Stomach (tissue), 8 donors: ENCODE measurements at regions not wholly inside any gene's neighbourhood (a gene's known extent, or its start where the extent isn't known, plus 50 kb on each side); places are given as distances from the start of the nearest gene placed in this dataset.

Experiments used
- DNase-seq, 2 donors: peaks; one replicate each; pipeline versions ENCODE4 v3.0.0 to v3.0.0-alpha.2; 2013 to 2019
- H3K27ac ChIP-seq, 5 donors: fragments of 200-600 bp in 4 of 5; sonication (generic) in 4 of 5; one replicate each; pipeline ENCODE4 v1.5.1; 2013 to 2019; ENCODE audit warnings: mild to moderate bottlenecking in 1 of 5, moderate library complexity in 1 of 5
- H3K27me3 ChIP-seq, 3 donors: fragments of 200-600 bp; sonication (generic); one replicate each; pipeline ENCODE4 v1.5.1; 2017 to 2019; ENCODE audit warnings: mixed run types in 1 of 3
- H3K36me3 ChIP-seq, 4 donors: fragments of 200-600 bp; sonication (generic); 1 replicate in 3 of 4; 2 replicates in 1 of 4; pipeline ENCODE4 v1.5.1; 2016 to 2019
- H3K4me1 ChIP-seq, 4 donors: fragments of 200-600 bp; sonication (generic); one replicate each; pipeline ENCODE4 v1.5.1; 2016 to 2019
- H3K4me3 ChIP-seq, 4 donors: fragments of 200-600 bp; sonication (generic) in 3 of 4; one replicate each; pipeline ENCODE4 v1.5.1; 2016 to 2019; ENCODE audit warnings: mild to moderate bottlenecking in 1 of 4
- H3K9me3 ChIP-seq, 4 donors: fragments of 200-600 bp; sonication (generic); one replicate each; pipeline ENCODE4 v1.5.1; 2016 to 2019
- EP300 ChIP-seq: sonication (generic); formaldehyde crosslinking; IDR thresholded peaks from one replicate; pipeline ENCODE4 v1.6.1; 2017; ENCODE audit warnings: antibody characterized with exemption
- POLR2A ChIP-seq, 4 donors: fragments of 450-650 bp; IDR thresholded peaks; one replicate each; pipeline ENCODE4 v1.6.1; 2016; ENCODE audit warnings: antibody characterized with exemption in 4 of 4, control low read depth in 2 of 4, mild to moderate bottlenecking in 1 of 4, moderate library complexity in 1 of 4
- POLR2AphosphoS5 ChIP-seq, 3 donors: sonication (generic); formaldehyde crosslinking; IDR thresholded peaks; one replicate each; pipeline ENCODE4 v1.6.1; 2016; ENCODE audit warnings: antibody characterized with exemption in 3 of 3
- WGBS, 5 donors: extraction: QIAGEN DNeasy Blood & Tissue Kit in 3 of 5; methylation state at CpG; one replicate each; pipeline versions ENCODE4 v1.1.5 to v1.1.7; 2013 to 2018; 5-methylcytosine and 5-hydroxymethylcytosine counted together
- intact Hi-C: fragments of 100-400 bp; cut with DNase I; formaldehyde crosslinking; loops from one replicate; pipeline ENCODE4 v1.15.1; 2023; ENCODE audit warnings: low total_unique reads
- TF ChIP-seq, protein P1 (sequence below), 7 experiments: fragments of 450-650 bp in 4 of 7; fragments of 200-600 bp in 3 of 7; sonication (generic) in 3 of 7; IDR thresholded peaks; one replicate each; pipeline ENCODE4 v1.5.1; 2016 to 2019; ENCODE audit warnings: antibody characterized with exemption in 7 of 7, control low read depth in 2 of 7, mild to moderate bottlenecking in 1 of 7
- donor health status: healthy with polysubstance abuse.
- donor health status: Bipolar disorder and iron deficiency.
- donor health status: healthy.

DNA sequence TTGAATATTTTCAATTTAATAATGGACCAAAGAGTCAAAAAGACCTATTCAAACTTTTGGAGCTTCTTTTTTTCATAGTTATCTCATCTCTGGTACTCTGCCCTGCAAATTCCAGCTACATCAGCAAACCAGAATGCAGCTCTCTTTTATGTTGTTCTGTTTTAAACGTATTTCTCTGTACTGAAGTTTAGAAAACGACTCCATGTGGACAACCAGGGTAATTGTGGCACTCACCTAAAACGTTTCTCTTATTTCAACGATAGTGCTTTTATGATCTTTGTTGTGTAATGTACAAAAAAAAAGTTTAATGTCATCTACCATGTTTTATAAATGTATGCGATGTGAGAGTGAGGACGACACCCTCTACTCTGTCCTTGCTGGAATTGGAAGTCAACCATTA, 1472.3 kb upstream of the GBE1 start:
- intact Hi-C loops = no loop called here
- H3K27ac ChIP-seq = no peak overlapping the region
- no peak for TF ChIP-seq POLR2AphosphoS5 (IDR thresholded peaks at IDR 0.05)
- TF ChIP-seq, protein P1, sequence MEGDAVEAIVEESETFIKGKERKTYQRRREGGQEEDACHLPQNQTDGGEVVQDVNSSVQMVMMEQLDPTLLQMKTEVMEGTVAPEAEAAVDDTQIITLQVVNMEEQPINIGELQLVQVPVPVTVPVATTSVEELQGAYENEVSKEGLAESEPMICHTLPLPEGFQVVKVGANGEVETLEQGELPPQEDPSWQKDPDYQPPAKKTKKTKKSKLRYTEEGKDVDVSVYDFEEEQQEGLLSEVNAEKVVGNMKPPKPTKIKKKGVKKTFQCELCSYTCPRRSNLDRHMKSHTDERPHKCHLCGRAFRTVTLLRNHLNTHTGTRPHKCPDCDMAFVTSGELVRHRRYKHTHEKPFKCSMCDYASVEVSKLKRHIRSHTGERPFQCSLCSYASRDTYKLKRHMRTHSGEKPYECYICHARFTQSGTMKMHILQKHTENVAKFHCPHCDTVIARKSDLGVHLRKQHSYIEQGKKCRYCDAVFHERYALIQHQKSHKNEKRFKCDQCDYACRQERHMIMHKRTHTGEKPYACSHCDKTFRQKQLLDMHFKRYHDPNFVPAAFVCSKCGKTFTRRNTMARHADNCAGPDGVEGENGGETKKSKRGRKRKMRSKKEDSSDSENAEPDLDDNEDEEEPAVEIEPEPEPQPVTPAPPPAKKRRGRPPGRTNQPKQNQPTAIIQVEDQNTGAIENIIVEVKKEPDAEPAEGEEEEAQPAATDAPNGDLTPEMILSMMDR (IDR thresholded peaks at IDR 0.05) = no peak
- no peak for TF ChIP-seq POLR2A (IDR thresholded peaks at IDR 0.05)
- no peak for DNase-seq
- H3K4me1 ChIP-seq = no peaks in the 10 kb centered on the region
- H3K9me3 ChIP-seq = no peaks in the 10 kb centered on the region
- no peak overlapping the region for H3K4me3 ChIP-seq
- no peaks in the 10 kb centered on the region for H3K36me3 ChIP-seq
- 72 to 82% (median 77%) methylated on average over 6 of the region's 6 CpGs for WGBS, 5 donors
- no peaks in the 10 kb centered on the region for H3K27me3 ChIP-seq

DNA sequence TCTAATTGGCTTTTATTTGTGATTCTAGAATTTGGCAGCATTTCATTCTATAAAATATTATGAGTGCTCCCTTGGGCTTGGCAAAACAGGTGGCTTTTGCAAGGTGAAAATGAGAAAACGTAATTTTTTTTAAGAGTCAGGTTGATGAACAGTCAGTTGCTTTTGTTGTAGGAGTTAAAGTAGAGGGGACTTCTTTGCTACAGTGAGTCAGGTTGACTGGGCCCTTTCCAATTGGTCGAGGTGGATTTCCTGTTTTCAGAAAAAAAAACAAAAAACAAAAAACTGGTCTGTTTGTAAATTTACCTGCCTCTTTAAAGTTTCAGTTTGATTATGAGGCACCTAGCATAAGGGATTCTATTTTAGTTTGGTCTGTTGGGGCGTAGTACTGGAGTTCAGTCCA, 1469.4 kb upstream of the GBE1 start:
- 50 to 66% (median 60%) methylated on average over 3 of the region's 3 CpGs for WGBS, 5 donors
- H3K27me3 ChIP-seq = no peaks in the 10 kb centered on the region
- no peaks in the 10 kb centered on the region for H3K9me3 ChIP-seq
- no peaks in the 10 kb centered on the region for H3K36me3 ChIP-seq
- no peaks in the 10 kb centered on the region for H3K4me1 ChIP-seq
- H3K4me3 ChIP-seq = no peak overlapping the region
- intact Hi-C loops = no loop called here
- TF ChIP-seq POLR2A (IDR thresholded peaks at IDR 0.05) (no peak), POLR2AphosphoS5 (IDR thresholded peaks at IDR 0.05) (no peak), EP300 (no peak)
- TF ChIP-seq, protein P1 (IDR thresholded peaks at IDR 0.05) = no peak
- no peak for DNase-seq
- H3K27ac ChIP-seq = no peak overlapping the region

DNA sequence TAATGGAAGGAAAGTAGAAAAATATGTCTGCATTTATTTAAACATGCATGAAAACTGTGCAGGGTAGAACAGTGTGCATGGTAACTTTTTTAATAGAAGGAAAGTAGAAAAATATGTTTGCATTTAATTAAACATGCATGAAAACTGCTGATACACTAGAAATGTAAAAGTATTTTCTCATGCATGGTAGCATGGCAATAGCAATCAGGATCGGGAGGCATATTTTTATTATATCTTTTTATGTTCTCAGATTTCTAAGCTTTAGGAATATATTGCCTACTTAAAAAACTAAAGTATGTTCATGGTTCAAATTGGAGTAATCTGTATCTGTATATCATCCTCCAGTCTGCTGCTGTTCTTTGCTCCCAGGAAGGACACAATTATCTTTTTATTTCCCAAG, 1468.9 kb upstream of the GBE1 start:
- intact Hi-C loops = no loop called here
- DNase-seq = no peak
- no peak overlapping the region for H3K4me3 ChIP-seq
- no peak for TF ChIP-seq POLR2AphosphoS5 (IDR thresholded peaks at IDR 0.05)
- TF ChIP-seq EP300 = no peak
- TF ChIP-seq, protein P1 (IDR thresholded peaks at IDR 0.05) = no peak
- no peak for TF ChIP-seq POLR2A (IDR thresholded peaks at IDR 0.05)
- H3K4me1 ChIP-seq = no peaks in the 10 kb centered on the region
- H3K27me3 ChIP-seq = no peaks in the 10 kb centered on the region
- H3K9me3 ChIP-seq = no peaks in the 10 kb centered on the region
- WGBS, 5 donors = 80 to 92% (median 87%) methylated on average over 1 of the region's 1 CpG
- H3K36me3 ChIP-seq = no peaks in the 10 kb centered on the region
- no peak overlapping the region for H3K27ac ChIP-seq

DNA sequence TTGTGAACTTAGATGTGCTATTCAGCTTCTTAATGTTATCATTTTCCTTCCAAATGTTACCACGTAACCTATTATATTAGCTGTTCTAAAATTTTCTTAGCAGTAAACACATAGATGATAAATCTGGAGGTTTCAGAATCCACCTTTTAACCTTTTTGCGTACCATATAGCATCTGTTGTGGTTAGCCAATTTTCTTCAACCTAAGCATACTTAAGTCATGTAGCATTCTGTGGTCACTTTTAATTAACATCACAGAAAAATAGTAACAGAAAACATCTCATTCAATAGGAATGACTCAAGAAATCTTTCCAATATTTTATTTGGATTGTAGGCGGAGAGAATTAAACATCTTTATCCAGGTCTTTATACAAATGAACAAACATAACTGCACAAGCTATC, 1465.3 kb upstream of the GBE1 start:
- intact Hi-C loops = no loop called here
- no peaks in the 10 kb centered on the region for H3K27me3 ChIP-seq
- no peak for DNase-seq
- 69 to 76% (median 73%) methylated on average over 3 of the region's 3 CpGs for WGBS, 5 donors
- no peaks in the 10 kb centered on the region for H3K9me3 ChIP-seq
- no peaks in the 10 kb centered on the region for H3K4me1 ChIP-seq
- H3K27ac ChIP-seq = no peak overlapping the region
- H3K36me3 ChIP-seq = no peaks in the 10 kb centered on the region
- no peak for TF ChIP-seq POLR2A (IDR thresholded peaks at IDR 0.05)
- no peak for TF ChIP-seq POLR2AphosphoS5 (IDR thresholded peaks at IDR 0.05)
- no peak for TF ChIP-seq EP300
- TF ChIP-seq, protein P1 (IDR thresholded peaks at IDR 0.05) = no peak
- H3K4me3 ChIP-seq = no peak overlapping the region
